Progenitor cell of endocrine pancreas (in vitro differentiated cells): ENCODE measurements at regions not wholly inside any gene's neighbourhood (a gene's known extent, or its start where the extent isn't known, plus 50 kb on each side); places are given as distances from the start of the nearest gene placed in this dataset.

Experiments
- DNase-seq: peaks from one replicate; pipeline ENCODE4 v3.0.0; 2021; ENCODE audit warnings: low spot score; ENCODE audit not compliant: unreplicated experiment
- H3K27ac Mint-ChIP-seq: 2 replicates; pipeline ENCODE4 v1.8.0; 2021; ENCODE audit warnings: mild to moderate bottlenecking, moderate library complexity, mixed read lengths
- H3K27me3 Mint-ChIP-seq: 2 replicates; pipeline ENCODE4 v1.8.0; 2021; ENCODE audit warnings: mixed read lengths
- H3K36me3 Mint-ChIP-seq: 2 replicates; pipeline ENCODE4 v1.8.0; 2022; ENCODE audit warnings: mixed read lengths; ENCODE audit not compliant: insufficient read depth
- H3K4me1 Mint-ChIP-seq: 2 replicates; pipeline ENCODE4 v1.8.0; 2021; ENCODE audit warnings: low read depth, mixed read lengths
- H3K4me3 Mint-ChIP-seq: 2 replicates; pipeline ENCODE4 v1.8.0; 2021; ENCODE audit warnings: low read depth, mild to moderate bottlenecking, moderate library complexity, mixed read lengths
- H3K9me3 Mint-ChIP-seq: 2 replicates; pipeline ENCODE4 v1.8.0; 2021; ENCODE audit warnings: low read depth, mixed read lengths
- CTCF ChIP-seq: fragments of 200-600 bp; sonication (generic); IDR thresholded peaks from one replicate; pipeline ENCODE4 v1.5.0; 2021; ENCODE audit warnings: antibody characterized with exemption, mild to moderate bottlenecking; ENCODE audit not compliant: unreplicated experiment

GRCh38 chr1:22287273-22287672 lies 144.4 kb upstream of the WNT4 start:
- TF ChIP-seq CTCF: no peak
- Mint-ChIP-seq H3K27me3 (peaks cover 47% of the 10 kb centered on the region), H3K27ac (no peak overlapping the region), H3K9me3 (no peaks in the 10 kb centered on the region), H3K36me3 (no peaks in the 10 kb centered on the region), H3K4me1 (no peaks in the 10 kb centered on the region), H3K4me3 (no peak overlapping the region)
- no peak for DNase-seq

GRCh38 chr1:22287946-22288520 lies 145.1 kb upstream of the WNT4 start:
- H3K36me3 Mint-ChIP-seq: no peaks in the 10 kb centered on the region
- DNase-seq: no peak
- peaks cover 42% of the 10 kb centered on the region for H3K27me3 Mint-ChIP-seq
- no peak overlapping the region for H3K27ac Mint-ChIP-seq
- H3K9me3 Mint-ChIP-seq: no peaks in the 10 kb centered on the region
- no peak overlapping the region for H3K4me3 Mint-ChIP-seq
- H3K4me1 Mint-ChIP-seq: no peaks in the 10 kb centered on the region
- TF ChIP-seq CTCF: no peak

GRCh38 chr1:22288593-22289241 lies 145.8 kb upstream of the WNT4 start:
- Mint-ChIP-seq H3K27ac (no peak overlapping the region), H3K4me1 (no peaks in the 10 kb centered on the region), H3K4me3 (no peak overlapping the region), H3K27me3 (peaks cover 37% of the 10 kb centered on the region), H3K36me3 (no peaks in the 10 kb centered on the region), H3K9me3 (no peaks in the 10 kb centered on the region)
- DNase-seq: no peak
- no peak for TF ChIP-seq CTCF

GRCh38 chr1:22289307-22289995 lies 146.6 kb upstream of the WNT4 start:
- DNase-seq: no peak
- H3K36me3 Mint-ChIP-seq: no peaks in the 10 kb centered on the region
- H3K27me3 Mint-ChIP-seq: peaks cover 32% of the 10 kb centered on the region
- H3K27ac Mint-ChIP-seq: no peak overlapping the region
- H3K9me3 Mint-ChIP-seq: peaks cover 3% of the 10 kb centered on the region
- H3K4me3 Mint-ChIP-seq: no peak overlapping the region
- no peak for TF ChIP-seq CTCF
- no peaks in the 10 kb centered on the region for H3K4me1 Mint-ChIP-seq

- Mint-ChIP-seq H3K27me3 (peaks cover 28% of the 10 kb centered on the region), H3K9me3 (peaks cover 3% of the 10 kb centered on the region), H3K4me1 (no peaks in the 10 kb centered on the region), H3K36me3 (no peaks in the 10 kb centered on the region), H3K4me3 (no peak overlapping the region), H3K27ac (no peak overlapping the region)
- DNase-seq: no peak
- TF ChIP-seq CTCF: no peak
Observed at GRCh38 chr1:22290157-22290556, 147.3 kb upstream of the WNT4 start.
